ACHN (cell line): ENCODE measurements at regions not wholly inside any gene's neighbourhood (a gene's known extent, or its start where the extent isn't known, plus 50 kb on each side); places are given as distances from the start of the nearest gene placed in this dataset.
"Not testable (repeated sequence)": the region's sequence is repeated elsewhere in the genome, so short reads cannot be mapped to it uniquely, and the experiment has no call there.

Source experiments
- DNase-seq: peaks from one replicate; pipeline ENCODE4 v3.0.0-alpha.2; 2015
- in situ Hi-C: cut with HindIII; loops from 2 replicates; pipeline ENCODE4 v1.10.0; 2017; ENCODE audit warnings: low sequenced_read_pairs, low pct_ligation_motif_present, low pct_unique_long_range_greater_than_20kb

DNA sequence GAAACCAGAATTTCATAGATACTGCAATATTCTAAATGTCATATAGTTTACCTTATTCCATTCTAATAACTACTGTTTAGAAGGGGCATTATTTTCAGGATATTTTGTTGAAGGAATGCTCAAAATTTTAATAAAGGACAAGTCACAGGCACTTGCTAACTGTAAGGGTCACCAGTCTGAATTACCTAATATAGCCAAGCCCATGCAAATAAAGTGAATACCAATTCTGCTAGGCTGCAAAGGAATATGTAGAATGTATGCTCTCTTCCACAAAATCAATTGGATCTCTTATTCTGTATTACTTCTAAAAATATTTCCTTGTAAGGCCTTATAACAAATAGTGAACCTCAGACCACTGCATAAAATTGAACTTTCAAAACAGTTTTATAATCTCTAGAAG lies 52.3 kb upstream of the FAT4 start:
- DNase-seq, result no peak
- in situ Hi-C loops, result no loop called here

DNA sequence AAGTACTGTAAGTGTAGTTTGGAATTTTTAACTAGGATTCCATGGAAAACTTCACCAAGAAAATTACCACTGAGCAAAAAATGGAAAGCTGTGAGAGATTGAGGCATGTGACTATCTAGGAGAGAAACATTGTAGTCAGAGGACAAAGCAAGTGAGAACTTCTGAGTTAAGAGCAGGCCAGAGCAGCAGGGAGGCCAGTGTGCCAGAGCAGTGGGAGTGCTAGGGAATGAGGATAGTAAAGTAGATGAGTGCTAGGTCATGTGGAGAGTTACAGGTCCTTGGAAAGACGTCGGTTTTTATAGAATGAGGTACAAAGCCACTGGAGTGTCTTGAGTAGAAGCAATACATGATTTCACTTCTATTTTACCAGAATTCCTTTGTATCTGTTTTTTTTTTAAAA lies 52.7 kb upstream of the FAT4 start:
- in situ Hi-C loops, result no loop called here
- DNase-seq, result no peak

DNA sequence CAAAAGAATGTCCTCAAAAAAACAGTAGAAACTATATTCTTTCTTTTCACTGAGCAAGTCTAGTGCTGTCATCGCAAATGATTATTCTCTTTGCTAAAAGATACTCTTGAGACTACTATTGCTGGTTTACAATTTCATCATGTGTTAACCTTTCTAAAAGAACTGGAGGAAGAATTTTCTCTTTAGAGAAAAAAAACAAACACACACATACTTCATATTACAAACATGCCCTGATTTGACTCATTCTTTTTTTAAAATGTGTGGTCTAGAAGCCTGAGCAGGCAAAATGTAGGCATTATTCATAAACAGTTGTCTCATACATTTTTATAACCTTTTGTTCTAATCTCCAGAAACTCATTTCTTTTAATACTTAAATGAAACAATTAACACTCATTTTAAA lies 60.6 kb upstream of the FAT4 start:
- in situ Hi-C loops, result no loop called here
- no peak for DNase-seq

DNA sequence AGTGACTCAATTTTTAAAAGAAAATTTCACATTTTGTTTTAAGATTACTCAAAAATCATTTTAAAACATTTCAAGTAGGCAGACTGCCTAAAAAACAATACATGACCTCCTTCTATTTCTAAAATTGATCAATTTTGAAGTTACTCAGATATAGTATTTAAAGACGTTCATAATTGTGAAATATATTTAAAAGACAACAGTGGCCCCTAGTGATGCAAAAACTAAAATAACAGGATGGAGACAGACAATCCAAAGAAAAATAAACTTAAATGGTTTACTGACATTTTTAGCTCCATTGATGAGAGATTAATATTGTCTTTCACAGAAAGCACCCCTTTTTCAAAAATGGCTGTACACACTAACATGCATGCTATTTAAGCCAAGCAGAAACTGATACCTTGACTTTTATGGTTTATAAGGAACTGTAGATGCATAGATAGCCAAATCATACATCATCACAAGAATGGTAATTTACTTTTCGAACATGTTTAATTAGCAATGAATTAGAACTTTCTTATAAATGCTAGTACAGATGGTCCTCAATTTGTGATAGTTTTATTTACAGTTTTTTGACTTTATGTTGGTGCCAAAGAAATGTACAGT lies 69.8 kb upstream of the FAT4 start:
- in situ Hi-C loops, result no loop called here
- peak; percentile 39 for DNase-seq

DNA sequence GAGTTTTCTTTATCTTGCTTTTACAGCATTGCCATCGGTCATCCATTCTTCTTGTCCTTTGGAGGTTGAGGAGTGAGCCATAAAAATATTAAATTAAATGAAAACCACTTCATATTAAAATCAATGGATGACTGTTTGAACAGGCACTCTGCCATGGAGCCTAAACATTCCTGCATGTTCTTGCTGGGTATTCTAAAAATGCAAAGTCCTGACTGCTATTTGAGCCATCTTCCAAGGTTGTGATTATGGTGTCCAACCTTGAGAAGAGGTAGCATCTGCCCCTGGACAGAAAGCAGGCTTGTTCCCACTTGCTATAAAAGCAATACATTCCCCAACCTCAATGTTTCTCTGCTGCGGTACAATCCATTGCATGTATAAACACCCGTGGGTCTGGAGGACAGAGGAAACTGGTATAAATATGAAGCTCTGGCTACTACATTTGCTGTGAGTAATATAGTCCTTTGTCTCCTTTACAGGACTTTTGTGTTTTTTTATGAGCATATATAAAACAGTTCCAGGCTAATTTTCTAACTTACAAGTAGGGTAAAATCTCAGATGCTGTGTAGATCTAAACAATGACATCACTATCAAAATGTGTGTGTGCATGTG lies 70.9 kb upstream of the FAT4 start:
- no peak for DNase-seq
- in situ Hi-C loops, result no loop called here

DNA sequence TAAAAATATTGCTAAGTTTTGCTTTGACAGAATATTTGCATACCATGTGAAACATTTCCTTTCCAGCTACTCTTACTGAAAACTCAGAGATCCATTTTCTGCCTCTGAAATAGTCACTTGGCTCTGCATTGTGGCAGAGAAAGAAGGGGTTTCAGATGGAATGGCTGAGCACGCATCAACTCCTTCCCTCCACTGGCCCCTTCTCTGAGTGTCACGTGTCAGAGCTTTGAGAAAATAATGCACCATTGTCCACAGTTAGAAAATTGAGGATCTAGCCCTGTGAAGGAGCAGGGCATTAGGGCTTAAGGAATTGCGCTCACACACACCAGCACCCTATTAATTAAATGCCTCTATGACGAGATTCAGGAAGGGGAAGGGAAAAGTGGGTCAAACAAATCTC lies 78.8 kb upstream of the FAT4 start:
- in situ Hi-C loops, result no loop called here
- no peak for DNase-seq

DNA sequence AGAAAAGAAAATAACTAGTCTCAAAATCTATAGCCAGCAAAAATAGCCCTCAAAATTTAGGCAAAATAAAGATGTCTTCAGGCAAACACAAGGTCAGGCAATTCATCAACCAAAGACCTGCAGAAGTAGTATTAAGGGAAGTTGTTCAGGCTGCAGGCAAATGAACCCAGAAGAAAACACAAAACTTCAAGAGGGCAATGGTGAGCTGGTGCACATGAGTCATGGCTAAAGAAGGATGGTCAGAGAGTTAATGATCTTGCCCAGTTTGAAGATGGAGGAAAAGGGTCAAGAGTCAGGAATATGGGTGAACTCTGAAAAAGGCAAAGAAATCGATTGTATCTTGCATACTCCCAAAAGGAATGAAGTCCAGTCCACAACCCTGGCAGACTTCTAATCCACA lies 83.1 kb upstream of the FAT4 start:
- in situ Hi-C loops, result no loop called here
- DNase-seq, result no peak

DNA sequence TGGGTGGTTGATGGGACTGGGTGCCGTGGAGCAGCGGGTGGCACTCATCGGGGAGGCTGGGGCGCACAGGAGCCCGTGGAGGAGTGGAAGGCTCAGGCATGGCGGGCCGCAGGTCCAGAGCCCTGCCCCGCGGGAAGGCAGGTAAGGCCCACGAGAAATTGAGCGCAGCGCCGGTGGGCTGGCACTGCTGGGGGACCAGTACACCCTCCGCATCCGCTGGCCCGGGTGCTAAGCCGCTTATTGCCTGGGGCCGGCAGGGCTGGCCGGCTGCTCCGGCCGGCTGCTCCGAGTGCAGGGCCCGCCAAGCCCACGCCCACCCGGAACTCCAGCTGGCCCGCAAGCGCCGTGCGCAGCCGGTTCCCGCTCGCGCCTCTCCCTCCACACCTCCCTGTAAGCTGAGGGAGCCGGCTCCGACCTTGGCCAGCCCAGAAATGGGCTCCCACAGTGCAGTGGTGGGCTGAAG lies 85.1 kb upstream of the FAT4 start:
- DNase-seq, result no peak
- in situ Hi-C loops, result no loop called here

DNA sequence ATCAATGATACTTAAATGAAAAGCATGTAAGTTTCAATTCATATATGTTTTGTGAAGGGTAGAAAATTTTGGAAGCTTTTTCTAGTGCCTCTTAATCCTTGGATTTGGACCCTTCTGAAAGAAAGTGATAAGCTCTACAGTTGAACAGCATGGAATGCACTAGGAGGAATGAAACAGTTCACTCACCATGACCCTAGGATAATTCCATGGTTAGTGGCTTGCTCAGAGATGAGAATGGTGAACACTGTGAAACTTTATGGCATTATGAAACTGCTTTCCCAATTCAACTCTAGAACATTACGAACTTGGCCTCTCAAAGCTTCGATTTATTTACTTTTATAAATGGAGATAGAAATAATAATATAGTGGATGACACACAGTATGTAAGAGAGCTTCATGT lies 88.9 kb upstream of the FAT4 start:
- in situ Hi-C loops, result no loop called here
- no peak for DNase-seq

DNA sequence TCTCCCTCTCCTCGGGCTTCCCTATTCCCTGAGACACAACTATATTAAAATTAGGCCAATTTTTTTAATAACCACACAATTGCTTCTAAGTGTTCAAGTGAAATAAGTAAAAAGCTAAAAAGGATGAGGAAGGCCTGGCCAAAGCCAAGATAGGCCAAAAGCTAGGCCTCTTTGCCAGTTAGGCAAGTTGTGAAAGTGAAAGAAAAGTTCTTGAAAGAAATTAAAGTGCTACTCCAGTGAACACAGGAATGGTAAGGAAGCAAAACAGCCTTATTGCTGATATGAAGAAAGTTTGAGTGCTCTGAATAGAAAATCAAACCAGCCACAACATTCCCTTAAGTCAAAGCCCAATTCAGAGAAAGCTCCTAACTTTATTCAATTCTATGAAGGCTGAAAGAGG lies 114.2 kb upstream of the FAT4 start:
- in situ Hi-C loops, result no loop called here
- peak; percentile 2 for DNase-seq

DNA sequence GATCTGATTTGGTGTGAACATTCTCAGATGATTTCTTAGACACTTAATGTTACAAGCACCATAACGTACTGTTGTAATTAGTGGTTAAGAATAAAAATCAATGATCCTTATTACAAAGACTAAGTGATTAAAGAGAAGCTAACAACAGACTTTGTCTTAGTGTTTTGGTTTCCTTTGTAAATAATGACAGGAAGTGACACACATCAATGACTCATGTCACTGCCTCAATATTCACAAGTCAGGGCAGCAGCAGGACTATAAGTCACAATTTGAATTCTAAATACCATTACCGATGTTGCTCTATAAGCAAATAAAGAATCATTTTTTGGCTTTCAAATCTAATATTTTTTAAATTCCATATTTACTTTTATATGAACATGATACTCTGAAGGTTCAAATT lies 115.8 kb upstream of the FAT4 start:
- in situ Hi-C loops, result no loop called here
- DNase-seq, result no peak

DNA sequence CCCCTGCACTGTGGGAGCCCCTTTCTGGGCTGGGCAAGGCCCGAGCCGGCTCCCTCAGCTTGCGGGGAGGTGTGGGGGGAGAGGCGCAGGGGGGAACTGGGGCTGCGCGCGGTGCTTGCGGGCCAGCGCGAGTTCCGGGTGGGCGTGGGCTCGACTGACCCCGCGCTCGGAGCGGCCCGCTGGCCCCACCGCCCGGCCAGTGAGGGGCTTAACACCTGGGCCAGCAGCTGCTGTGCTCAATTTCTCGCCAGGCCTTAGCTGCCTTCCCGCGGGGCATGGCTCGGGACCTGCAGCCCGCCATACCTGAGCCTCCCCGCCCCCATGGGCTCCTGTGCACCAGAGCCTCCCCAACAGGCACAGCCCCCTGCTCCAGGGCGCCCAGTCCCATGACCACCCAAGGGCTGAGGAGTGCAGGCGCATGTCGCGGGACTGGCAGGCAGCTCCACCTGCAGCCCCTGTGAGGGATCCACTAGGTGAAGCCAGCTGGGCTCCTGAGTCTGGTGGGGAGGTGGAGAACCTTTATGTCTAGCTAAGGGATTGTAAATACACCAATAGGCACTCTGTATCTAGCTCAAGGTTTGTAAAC lies 122.8 kb upstream of the FAT4 start:
- in situ Hi-C loops, DNase-seq: not testable (repeated sequence)

DNA sequence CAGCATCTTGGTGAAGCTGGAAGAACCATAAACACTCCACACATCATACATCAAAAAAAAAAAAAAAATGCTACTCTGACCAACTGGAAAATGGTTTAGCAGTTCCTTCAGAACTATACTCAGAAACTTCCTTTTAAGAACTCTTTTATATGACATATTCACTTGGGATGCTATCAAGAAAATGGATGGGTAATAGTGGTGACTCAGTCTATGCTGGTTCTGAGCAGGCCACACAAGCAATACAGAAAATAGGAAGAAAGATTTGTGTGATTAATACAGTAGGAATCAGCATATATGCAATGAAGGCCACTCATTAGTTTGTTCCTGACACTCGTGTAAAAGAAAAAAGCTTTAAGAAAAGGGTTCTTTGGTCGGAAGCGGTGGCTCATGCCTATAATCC lies 123.5 kb upstream of the FAT4 start:
- no peak for DNase-seq
- in situ Hi-C loops, result no loop called here

DNA sequence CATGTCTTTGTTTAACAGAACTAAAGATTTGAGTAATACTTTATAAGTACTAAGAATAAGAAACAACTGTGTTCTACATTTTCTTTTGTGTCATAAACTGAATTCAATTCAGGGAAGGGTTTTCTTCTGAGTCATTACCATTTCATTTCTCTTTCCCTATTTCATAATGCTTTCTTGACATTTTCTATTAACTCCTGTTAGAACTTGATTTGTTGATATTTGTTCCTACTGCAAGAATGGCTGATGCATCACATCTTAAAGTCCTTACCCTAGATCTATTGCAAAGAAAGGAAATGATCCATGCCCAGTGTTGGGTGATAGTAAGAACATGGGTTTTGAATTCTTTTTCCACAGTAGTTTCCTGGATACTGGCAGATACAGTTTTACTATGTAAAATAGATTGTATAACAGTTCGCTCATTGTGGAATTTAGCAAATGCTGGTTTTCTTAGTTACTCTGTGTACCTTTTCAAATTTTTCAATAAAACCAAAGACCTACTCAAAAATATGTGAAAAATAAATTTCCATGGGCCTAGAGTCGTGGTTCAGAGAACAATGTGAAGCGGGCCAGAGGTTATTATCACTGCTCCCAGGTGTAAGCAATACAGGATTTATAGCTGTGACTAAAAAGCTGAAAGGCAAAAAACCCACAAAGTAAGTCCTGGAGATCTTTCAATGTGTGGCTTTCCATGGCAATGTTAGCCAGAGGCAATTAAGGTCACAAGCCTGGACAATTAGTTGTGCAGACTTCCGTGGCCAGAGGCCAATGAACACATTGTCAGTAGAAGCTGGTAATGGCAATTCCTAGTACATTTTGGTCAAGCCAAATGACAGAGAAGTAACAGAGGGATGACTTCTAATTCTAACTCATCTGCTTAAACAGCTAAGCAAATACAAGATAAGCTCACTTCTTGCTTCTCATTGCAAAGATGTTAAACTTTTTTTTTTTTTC lies 127.3 kb upstream of the FAT4 start:
- no peak for DNase-seq
- in situ Hi-C loops, result no loop called here

DNA sequence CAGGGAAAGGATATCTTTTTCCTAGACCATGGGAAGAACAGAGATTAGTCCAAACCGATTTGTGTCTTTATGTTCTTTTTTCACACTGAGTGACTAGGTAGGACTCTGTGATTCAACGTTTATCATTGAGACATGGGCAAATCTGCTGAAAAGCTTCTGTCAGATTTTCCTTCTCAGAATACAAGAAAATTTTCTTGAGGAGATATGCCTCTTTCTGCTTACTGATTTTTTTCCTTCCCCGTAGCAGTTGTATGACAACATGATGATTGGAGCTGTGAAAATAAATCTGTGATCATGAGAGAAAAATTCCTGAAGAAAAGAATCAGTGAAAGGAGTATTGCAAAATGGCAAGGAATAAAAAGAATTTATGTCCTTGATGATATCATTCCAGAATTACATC lies 130.6 kb upstream of the FAT4 start:
- DNase-seq, result no peak
- in situ Hi-C loops, result no loop called here

DNA sequence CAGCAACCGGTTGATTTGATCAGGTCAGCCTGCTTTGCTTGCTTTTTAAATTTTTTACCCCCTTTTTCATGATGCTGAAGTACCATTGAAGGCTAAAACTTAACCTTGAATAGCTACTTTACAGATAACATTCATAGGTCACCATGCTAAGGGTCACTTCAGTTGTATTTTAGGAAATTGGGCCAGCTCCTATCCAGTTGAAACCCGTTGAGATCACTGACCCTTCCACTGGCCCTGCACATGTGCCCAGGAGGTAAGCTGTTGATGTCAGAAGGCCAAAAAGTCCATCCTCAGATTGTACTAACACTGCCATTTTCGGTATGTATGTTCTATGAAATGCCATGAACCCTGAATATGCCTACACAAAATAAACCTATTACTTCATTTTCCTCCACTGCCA lies 133.0 kb upstream of the FAT4 start:
- DNase-seq, result no peak
- in situ Hi-C loops, result no loop called here

DNA sequence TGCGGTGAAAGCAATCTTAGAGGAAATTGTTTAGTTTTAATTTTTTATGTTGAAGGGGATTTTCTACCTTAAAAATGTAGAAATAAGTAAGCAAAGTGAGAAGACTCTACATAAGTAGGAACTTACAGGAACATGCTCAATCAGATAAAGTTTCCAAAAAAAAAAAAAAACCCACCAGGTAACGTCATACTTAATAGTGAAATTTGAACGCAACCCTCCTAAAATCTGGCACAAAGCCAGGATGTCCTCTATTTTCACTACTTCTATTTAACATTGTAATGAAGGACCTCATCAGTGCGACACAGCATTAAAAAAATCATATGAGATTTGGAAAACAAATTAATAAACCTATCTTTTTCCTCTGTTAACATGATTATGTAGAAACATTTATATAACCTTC lies 135.0 kb upstream of the FAT4 start:
- no peak for DNase-seq
- in situ Hi-C loops, result no loop called here

DNA sequence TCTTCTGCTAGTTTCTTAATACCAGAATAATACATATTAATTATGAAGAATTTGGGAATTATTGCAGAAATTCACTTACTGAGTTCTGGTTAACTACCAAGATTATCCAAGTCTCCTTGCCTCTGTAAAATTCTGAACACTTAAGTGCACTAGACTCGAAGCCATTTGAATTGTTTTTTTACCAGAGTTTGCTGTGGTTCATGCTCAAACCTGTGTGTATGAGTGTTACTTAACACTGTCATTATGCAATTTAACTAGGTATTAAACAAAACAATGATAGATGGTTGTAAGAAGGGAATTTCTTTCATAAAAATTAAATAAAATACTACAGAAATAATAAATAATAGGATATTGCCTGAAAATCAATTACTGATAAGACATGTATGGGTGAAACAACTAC lies 145.6 kb upstream of the FAT4 start:
- no peak for DNase-seq
- in situ Hi-C loops, result no loop called here

DNA sequence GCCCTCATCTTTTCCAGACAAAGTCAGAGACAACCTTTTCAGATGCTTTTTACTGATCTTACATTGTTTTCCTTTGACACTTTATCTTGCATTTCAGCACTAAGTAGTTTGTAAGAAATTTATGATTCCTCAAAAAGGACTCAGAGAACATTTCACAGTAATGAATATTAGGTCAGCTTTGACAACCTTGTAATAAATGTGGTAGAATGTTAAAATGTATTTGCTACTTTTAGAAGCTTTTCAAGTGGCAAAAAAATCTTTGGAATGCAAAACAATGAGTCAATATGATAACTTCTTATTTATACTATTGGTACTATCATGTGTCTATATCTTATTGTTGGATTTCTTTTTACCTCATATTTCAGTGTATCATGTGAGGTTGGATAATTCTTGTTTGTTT lies 146.2 kb upstream of the FAT4 start:
- in situ Hi-C loops, result no loop called here
- no peak for DNase-seq
